ENCODE measurements at regions not wholly inside any gene's neighbourhood (a gene's known extent, or its start where the extent isn't known, plus 50 kb on each side); places are given as distances from the start of the nearest gene placed in this dataset.

GRCh38 chr2:125886153-125886552 is 769.8 kb upstream of the GYPC start:
- TF ChIP-seq MAX (IDR thresholded peaks at IDR 0.05; ENCODE audit: low read depth, low read length), result no peak
- TF ChIP-seq CTCF (IDR thresholded peaks at IDR 0.05; ENCODE audit: low read depth, low read length), result no peak

Data from NB4 (cell line).